ENCODE measurements at regions not wholly inside any gene's neighbourhood (a gene's known extent, or its start where the extent isn't known, plus 50 kb on each side); places are given as distances from the start of the nearest gene placed in this dataset.

- peak in 4 of 12 donors; percentile 18 to 30 (median 23) for TF ChIP-seq CTCF (IDR thresholded peaks at IDR 0.05)
- no peak for TF ChIP-seq POLR2A (IDR thresholded peaks at IDR 0.05)
Observed at GRCh38 chr10:125448596-125448995, 234.4 kb downstream of the TEX36 start.
